ENCODE measurements at regions not wholly inside any gene's neighbourhood (a gene's known extent, or its start where the extent isn't known, plus 50 kb on each side); places are given as distances from the start of the nearest gene placed in this dataset.
"Not testable (repeated sequence)": the region's sequence is repeated elsewhere in the genome, so short reads cannot be mapped to it uniquely, and the experiment has no call there.

- no peak for DNase-seq
These were observed 110.3 kb upstream of the EYA4 start for GRCh38 chr6:133130863-133131262.

GRCh38 chr6:133131621-133132465, 109.3 kb upstream of the EYA4 start:
- no peak for DNase-seq

DNA sequence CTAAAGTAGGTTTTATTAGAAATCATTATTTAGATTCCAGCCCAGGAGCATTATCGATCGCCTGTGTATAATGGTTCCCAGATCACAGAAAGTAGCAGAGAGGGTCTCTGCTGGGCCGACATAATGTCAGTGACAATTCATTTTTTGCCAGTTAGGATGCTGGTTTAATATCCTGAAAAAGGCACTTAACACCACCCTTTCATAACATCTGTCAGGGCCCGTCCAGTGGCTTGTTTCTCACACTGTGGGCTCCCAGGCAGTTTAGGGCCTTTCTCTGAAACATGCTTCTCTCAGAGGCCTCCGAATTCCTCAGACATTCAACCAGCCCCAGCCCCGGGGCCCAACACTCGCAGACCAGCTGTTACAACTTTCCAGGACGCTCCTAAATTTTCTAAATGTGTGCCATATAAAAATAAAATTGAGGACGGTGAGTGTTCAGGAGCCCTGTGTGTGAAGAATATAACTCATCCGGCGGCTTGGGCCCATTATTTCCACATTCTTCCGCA, 108.6 kb upstream of the EYA4 start:
- no peak for DNase-seq

- no peak for DNase-seq
These were observed 104.8 kb upstream of the EYA4 start for GRCh38 chr6:133136177-133136880.

- DNase-seq = not testable (repeated sequence)
These were observed 93.5 kb upstream of the EYA4 start for GRCh38 chr6:133147470-133148184.

- DNase-seq = no peak
These were observed 84.5 kb upstream of the EYA4 start for GRCh38 chr6:133156689-133157088.

DNA sequence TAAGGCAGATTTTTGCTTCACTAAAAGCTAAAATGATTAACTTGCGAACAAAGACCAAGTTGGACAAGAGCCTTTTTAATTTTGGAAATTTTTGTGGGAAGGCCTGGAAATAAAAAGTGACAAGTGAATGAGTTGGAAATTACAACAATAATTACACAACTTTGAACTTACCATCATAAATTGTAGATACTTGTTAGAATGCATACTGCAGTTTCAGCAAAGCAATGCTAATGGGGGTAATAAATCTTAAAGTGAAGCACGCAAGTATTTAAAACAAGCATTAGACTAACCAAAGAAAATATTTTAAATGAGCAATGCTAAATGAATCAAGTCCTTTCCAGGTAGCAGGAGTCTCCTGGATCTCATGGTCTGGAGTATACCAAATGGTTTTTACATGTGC, 83.2 kb upstream of the EYA4 start:
- no peak for DNase-seq

- DNase-seq = no peak
These were observed 81.8 kb upstream of the EYA4 start for GRCh38 chr6:133159255-133159795.

DNA sequence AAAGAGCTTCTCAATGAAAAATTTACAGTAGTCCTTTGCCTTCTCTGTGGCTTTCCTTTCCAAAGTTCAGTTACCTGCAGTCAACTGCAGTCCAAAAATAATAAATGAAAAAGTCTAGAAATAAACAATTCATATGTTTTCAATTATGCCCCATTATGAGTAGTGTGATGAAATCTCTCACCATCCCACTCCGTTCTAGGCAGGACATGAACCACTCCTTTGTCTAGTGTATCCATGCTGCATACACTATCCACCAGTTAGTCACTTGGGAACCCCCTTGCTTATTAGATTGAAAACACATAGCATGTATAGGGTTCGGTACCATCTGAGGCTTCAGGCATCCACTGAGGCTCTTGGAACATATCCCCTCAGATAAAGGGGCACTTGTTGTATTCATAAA, 80.6 kb upstream of the EYA4 start:
- DNase-seq = no peak

DNA sequence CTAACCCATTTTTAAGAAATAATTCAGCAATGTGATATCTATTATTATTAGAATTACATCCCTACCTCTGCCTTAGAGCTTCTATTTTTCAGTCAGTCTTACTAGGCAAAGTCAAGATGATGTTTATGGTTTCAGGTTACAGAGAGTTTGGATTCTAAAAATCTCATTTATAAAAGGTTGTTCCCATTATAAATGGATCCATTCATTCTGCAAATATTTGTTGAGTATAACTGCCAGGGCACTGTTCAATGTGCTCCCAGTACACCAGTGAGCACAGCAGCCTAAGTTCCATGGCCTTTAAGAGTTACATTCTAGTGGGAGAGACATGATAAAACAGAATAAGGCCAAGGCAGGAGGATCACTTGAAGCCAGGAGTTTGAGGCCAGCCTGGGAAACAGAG, 75.9 kb upstream of the EYA4 start:
- no peak for DNase-seq

DNA sequence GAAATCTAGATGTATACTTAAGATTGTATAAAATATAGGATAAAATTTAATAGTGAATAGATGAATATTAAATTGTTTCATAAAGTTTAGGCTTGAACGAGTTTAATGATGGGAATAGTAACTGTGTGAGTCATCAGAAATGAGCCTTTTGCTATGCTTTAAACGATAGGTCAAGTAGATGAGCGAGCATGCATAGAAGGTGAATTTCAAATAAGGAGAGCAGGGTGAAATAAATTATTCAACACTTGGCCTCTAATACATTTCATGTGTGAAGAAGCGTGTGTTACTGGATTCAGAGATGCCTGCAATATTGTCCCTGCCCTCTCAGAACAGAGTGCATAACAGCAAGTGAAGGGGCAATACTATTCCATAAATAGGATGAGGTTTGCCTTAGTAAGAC, 74.4 kb upstream of the EYA4 start:
- no peak for DNase-seq

- no peak for DNase-seq
These were observed 71.3 kb upstream of the EYA4 start for GRCh38 chr6:133169901-133170300.

DNA sequence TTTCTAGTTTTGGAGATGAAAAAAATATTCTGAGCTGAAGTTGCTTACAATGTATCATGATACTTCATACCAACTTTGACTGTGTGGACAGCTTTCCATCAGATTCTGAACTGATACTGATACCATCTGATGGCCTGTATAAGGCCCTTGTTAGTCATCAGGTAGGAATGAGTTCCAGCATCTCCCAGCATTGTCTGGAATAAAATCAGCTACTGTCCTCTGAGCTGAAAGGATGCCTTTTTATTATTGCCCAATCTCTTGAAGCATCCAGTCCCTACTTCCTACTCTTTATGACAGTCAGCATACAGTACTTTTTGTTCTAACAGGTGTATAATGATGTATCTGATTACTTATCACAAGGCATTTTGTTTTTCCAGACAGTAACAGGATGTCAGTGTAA, 70.6 kb upstream of the EYA4 start:
- DNase-seq = no peak

DNA sequence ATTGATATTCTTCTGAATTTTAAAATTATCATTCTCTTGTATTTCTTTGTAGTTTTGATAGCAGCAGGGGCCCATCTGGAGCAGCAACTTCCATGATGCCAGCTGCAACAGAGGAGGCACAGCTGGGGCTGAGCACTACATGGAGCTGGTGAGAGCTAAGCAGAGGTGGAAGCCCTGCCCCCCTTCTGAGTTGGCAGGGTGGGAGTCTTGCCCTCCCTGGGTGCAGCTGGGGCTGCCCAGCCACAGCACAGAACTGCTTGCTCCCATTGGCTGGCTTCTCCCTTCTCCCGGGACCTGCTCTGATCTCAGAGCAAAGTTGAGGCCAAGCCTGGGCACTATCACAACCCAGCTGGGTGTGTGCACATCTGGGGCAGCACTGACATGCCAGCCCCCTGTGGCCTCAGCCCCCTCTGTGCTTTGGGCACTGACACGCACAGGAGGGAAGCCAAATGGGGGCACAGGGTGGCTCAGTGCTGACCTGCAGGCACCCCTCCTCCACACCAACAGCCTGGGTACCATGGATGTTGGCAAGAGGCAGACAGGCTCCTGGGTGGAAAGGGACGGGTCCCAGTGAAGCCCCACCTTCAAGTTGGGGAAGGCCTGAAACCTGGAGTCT, 69.1 kb upstream of the EYA4 start:
- DNase-seq = no peak

GRCh38 chr6:133173276-133173675, 67.9 kb upstream of the EYA4 start:
- no peak for DNase-seq

GRCh38 chr6:133179481-133179880, 61.7 kb upstream of the EYA4 start:
- no peak for DNase-seq

GRCh38 chr6:133183691-133184090, 57.5 kb upstream of the EYA4 start:
- DNase-seq = no peak

DNA sequence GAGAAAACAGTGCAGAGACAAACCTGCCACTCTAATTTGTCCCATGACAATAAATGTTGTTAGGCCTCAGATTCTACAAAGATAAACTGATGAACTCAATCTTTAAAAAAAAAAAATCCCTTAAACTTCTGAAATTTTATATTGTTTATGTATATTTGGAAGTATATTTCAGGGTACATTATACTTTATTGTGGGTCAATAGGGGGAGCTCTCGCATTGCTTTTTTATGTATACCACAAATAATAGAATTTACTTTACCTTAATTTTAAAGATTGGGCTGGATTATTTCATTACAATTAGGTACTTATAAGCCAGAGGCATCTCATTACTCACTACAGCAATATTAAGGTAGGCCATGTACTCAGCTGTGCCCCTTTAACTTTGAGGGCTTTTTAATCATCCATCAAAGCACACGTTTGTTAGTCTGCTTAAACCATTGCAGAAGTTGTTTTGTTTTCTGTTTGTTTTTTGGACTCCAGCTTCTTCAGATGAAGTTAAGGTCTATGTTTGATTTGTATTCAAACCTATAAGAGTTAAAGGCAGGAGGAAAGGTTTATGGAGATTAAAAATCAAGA, 56.3 kb upstream of the EYA4 start:
- DNase-seq = no peak

GRCh38 chr6:133185731-133186130, 55.4 kb upstream of the EYA4 start:
- DNase-seq = no peak

DNA sequence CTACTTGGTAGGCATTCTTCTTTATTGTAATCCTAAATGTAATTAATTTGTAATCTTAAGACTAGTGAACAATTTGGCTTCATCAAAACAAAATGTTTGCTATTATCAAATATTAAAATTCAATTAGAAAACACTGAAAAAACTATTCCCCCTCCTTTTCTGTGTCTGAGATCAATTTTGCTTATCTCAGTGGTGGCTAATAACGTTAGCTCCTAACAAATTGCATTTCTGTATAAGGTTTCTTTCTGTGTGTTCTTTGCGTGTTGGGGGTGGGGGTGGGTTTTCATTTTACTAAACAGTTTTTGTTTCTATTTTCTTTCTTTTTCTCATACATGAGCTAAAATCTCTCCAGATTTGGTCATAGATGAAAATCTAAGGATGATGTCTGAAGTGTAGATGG, 54.0 kb upstream of the EYA4 start:
- DNase-seq = no peak

GRCh38 chr6:133187657-133188453, 53.3 kb upstream of the EYA4 start:
- DNase-seq = no peak

- no peak for DNase-seq
These were observed 50.2 kb upstream of the EYA4 start for GRCh38 chr6:133190912-133191311.
